ENCODE measurements at regions not wholly inside any gene's neighbourhood (a gene's known extent, or its start where the extent isn't known, plus 50 kb on each side); places are given as distances from the start of the nearest gene placed in this dataset.
"Not testable (repeated sequence)": the region's sequence is repeated elsewhere in the genome, so short reads cannot be mapped to it uniquely, and the experiment has no call there.

- DNase-seq: no peak
These were observed 105.4 kb downstream of the RFX6 start for GRCh38 chr6:116982401-116982800.

GRCh38 chr6:116983375-116983774 is 106.3 kb downstream of the RFX6 start:
- no peak for DNase-seq

- DNase-seq: no peak
These were observed 109.8 kb downstream of the RFX6 start for GRCh38 chr6:116986819-116987218.

DNA sequence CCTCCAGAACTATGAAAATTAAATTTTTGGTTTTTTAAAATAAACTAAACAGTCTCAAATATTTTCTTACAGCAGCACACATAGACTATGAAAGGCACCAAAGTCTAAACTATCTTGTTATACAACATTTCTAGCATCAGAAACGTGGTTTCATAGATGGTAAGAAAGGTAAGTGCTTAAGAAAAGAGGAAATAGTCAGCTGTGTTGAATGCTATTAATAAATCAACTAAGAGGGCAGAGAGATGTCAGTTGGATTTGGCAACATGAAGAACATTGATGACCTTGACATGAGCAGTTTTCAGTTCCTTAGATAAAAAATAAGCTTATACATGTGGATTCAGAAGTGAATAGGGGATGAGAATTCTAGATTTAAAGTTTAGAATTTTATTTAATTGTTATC is 113.6 kb downstream of the RFX6 start:
- no peak for DNase-seq

- DNase-seq: no peak
These were observed 115.5 kb downstream of the RFX6 start for GRCh38 chr6:116992546-116992945.

DNA sequence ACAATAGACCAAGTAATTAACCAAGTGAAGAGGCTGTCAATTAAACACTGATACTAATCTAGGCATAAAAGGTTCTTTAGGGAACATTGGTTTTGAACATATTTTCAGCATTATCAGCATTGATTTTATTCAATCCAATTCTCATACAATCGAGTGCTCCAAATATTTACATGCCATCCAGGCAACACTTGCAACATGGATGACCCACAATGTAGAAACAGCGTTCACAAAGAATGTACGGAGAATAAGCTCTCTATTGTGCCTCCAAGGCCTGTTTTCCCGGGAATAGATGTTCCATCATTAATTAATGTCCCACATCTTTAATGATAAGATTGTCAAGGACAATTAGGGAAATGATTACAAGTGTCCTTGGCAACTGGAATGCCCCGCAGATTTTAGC is 117.4 kb downstream of the RFX6 start:
- no peak for DNase-seq

- DNase-seq: no peak
These were observed 119.8 kb downstream of the RFX6 start for GRCh38 chr6:116996842-116997241.

- DNase-seq: no peak
These were observed 120.5 kb downstream of the RFX6 start for GRCh38 chr6:116997496-116997895.

DNA sequence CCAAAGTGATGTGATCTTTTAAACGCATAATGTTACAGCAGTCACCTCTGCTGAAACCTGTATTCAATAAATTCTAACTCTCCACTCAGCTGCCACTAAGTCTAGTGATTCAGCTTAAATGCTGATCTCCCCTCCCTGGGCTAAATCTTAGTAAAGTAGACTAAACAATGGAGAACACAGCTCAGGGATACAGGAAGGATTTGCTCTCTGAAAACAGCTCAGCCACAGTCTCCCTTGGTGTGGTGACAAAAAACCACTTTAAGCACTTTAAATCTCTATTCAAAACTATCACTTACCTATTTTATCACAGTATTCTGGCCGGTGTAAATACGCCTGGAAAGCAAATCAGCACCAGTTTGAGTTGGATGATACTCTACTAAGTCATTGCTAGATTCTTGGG is 130.6 kb downstream of the RFX6 start:
- no peak for DNase-seq

DNA sequence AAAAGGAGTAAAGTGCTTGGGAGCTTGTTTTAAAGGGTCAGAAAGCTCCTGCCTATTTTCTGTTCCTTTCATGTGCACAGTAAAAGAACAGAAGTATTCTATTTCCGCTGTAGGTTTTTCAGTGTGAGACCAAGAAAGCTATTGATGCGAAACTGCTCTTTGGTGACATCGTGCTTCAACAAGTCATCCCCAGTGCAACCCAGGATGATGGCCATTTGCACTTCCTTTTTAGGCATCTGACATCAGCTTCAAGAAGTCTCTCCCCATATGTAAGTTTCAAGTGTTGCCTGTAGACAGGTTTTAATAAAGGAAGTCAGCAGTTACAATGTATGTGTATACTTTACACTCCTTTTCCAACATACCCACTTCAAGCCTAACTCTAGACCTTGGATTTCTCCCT is 131.6 kb downstream of the RFX6 start:
- no peak for DNase-seq

GRCh38 chr6:117014641-117015473 is 137.8 kb downstream of the RFX6 start:
- DNase-seq: not testable (repeated sequence)

DNA sequence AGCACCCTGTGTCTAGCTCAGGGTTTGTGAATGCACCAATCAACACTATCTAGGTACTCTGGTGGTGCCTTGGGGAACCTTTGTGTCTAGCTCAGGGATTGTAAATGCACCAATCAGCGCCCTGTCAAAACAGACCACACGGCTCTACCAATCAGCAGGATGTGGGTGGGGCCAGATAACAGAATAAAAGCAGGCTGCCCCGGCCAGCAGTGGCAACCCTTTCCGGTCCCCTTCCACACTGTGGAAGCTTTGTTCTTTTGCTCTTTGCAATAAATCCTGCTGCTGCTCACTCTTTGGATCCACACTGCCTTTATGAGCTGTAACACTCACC is 138.4 kb downstream of the RFX6 start:
- not testable (repeated sequence) for DNase-seq

DNA sequence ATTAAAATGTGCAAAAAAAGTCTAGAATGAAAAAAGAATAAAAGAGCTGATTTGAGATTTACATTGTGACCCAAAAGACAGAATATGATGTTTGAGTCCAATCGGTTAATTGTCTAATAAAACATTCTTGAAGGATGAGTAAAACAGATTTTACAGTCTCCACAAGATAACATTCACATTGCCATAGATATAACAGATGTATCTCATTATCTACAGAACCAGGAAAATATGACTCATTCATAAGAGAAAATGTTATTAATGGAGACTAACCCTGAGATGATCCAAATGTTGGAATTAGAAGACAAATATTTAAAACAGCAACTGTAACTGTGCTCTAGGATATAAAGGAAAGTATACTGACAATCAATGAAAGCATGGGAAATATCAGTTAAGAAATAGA is 141.7 kb downstream of the RFX6 start:
- no peak for DNase-seq

DNA sequence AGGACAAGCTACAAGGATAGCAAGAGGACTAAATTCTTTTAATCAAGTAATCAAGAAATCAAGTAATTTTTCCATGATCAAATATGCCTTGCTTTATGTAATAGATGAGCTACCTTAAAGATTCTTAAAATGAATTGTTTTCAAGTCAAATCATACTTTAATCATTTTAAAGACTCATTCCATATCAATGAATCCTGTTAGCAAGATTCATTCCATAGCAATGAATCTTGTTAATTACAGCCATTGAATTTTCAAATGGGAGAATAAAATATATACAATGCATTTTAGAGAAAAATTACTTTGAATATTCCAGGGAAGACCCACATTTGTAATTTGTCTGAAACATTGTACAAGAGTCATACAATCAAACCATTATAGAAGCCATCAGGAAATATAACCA is 145.7 kb downstream of the RFX6 start:
- no peak for DNase-seq

DNA sequence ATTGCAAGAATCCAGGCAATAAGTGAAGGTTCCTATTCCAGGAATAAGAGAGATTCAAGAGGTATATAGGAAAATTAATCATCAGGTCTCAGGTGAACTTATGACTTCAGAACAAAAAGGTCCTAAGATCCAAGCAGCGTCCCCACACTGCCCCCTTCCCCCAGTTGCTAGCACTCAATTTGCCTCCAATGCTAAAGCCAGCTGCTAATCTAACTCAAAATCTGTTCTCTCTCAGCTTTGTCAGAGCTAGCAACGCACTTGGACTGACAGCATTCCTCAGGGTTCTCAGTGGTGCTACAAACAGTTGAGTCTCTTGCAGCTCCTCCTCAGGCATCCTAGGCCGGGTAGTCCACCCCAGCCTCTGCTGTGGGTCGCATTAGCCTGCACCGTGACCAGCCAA is 148.3 kb downstream of the RFX6 start:
- DNase-seq: no peak

GRCh38 chr6:117028256-117028655 is 151.2 kb downstream of the RFX6 start:
- DNase-seq: no peak

DNA sequence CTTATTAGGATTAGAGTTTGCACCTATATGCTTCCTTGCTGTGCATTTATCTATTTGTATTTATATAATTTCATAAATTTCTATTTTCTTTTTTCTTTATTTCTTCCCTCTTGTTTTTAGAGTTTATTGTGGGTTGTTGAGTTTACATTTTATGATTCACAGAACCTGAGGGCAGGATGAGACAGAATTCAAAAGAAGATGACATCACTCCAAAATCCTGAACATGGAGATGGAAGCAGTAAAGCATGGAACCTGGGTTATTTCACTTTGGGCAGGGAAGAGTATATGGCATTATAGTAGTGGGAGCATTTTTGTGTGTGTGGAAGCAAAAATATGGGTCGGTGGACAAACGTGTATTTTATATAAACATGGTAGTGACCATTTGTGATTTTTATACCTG is 157.5 kb downstream of the RFX6 start:
- DNase-seq: no peak

- DNase-seq: no peak
These were observed 157.9 kb downstream of the RFX6 start for GRCh38 chr6:117034971-117035370.

DNA sequence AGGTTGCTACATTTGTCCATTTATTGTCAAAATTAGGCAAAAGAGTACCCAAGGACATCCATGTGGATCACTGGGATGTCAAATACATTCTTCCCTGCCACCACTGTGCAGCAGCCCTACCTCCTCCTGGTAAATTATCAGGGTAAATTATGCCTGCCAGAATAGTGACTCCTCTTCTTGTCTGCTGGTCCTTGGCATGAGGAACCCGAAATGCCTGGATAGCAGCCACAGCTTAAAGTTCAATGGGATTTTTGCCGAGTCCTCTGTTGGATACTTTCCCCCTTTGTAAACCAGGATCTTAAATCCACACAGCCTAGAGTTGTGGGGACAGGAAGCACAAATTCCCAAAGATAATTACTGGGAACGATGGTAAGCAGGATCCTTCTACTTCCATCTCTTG is 173.3 kb downstream of the RFX6 start:
- no peak for DNase-seq

- no peak for DNase-seq
These were observed 193.2 kb upstream of the VGLL2 start for GRCh38 chr6:117072134-117072533.

DNA sequence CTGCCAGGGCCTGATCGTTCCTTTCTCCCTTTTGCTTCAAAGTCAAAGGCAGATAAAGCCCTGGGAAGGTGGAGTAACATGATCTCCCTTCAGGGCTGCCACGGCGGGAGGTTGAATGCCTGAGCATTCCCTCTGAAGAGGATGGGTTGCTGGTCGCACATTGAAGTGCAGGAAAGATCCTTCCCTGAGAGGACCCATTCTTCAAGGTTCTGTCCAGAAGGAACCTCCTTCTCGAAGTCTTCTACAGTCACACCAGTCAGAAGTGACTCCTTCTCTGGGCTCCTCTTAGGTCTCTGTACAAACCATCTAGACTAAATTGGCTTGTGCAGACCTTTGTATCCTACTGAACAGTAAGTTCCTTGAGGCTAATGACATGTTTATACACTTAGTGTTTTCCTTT is 192.6 kb upstream of the VGLL2 start:
- DNase-seq: no peak

DNA sequence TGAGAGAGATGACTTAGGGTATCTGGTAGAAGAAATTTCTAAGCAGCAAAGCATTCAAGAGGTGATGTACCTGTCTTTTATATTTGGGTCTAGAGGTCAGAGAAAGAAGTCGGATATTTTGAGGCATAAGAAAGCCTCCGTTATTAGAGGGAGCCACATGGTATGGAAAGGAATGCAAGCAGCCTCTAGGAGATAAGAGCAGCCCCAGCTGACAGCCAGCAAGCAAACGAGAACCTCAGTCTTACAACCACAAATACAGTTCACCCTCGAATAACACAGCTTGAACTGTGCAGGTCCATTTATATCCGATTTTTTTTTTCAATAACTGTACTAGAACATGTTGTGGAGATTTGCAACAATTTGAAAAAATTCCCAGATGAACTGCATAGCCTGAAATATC is 190.7 kb upstream of the VGLL2 start:
- no peak for DNase-seq

GRCh38 chr6:117075218-117075617 is 190.1 kb upstream of the VGLL2 start:
- DNase-seq: no peak

DNA sequence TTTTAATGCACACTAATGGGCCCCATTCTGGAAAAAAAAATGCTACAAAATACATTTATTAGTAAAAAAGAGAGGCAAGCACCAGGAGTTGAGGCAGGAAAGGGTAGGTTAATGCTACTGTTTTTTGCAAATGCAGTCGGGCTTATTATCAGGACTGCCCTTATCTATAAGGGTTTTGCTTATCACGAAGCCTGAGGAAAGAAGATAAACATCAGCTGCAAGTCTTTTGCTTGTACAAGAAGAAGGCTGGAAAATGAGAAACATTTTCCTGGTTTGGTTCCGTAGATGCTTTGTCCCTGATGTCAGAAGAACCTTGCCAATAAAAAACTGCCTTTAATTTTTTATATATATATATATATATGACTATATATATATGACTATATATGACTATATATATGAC is 189.3 kb upstream of the VGLL2 start:
- DNase-seq: no peak

GRCh38 chr6:117077300-117077699 is 188.1 kb upstream of the VGLL2 start:
- DNase-seq: no peak
